ENCODE measurements at regions not wholly inside any gene's neighbourhood (a gene's known extent, or its start where the extent isn't known, plus 50 kb on each side); places are given as distances from the start of the nearest gene placed in this dataset.
"Not testable (repeated sequence)": the region's sequence is repeated elsewhere in the genome, so short reads cannot be mapped to it uniquely, and the experiment has no call there.

DNA sequence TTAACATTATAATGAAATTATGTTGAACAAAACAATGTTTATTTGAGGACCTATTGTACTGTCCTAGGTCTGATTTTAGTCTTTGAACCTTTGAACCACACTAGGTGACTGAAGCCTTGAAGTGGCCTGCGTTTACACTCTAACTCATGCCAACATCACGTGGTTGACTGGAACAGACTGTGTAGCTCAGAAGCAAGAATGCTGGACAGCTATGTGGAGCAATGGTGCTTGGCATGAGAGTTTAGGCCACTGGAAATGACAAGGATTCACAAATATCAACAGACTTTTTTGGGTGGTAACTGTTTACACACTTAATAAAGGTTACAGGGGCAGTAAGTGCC lies 391.5 kb downstream of the RAP2B start:
- no peak overlapping the region for H3K4me3 Mint-ChIP-seq
- no peaks in the 10 kb centered on the region for H3K27me3 Mint-ChIP-seq
- H4K20me1 ChIP-seq (ENCODE audit: control insufficient read depth, insufficient read depth, low read length, poor library complexity, severe bottlenecking), result no peaks in the 10 kb centered on the region
- POLR2A ChIA-PET, result no interaction called here
- no peaks in the 10 kb centered on the region for H3K4me1 ChIP-seq (ENCODE audit: control insufficient read depth in 2 of 2, insufficient read depth in 2 of 2, low read length in 2 of 2)
- no peak overlapping the region for H3K4me2 ChIP-seq (replicated peaks; ENCODE audit: low read depth, low read length, poor library complexity, severe bottlenecking)
- no peaks in the 10 kb centered on the region for H3K4me1 Mint-ChIP-seq
- no peak for TF ChIP-seq EZH2 (IDR thresholded peaks at IDR 0.05; ENCODE audit: borderline replicate concordance, insufficient read depth, low read depth, low read length, poor library complexity, severe bottlenecking)
- H3K9ac ChIP-seq (ENCODE audit: low read length), result no peak overlapping the region
- H3K36me3 ChIP-seq (replicated peaks in 1 of 2; ENCODE audit: control extremely low read depth in 1 of 2, control insufficient read depth in 1 of 2, extremely low read depth in 1 of 2, insufficient read depth in 2 of 2, low read length in 1 of 2), result no peaks in the 10 kb centered on the region
- no peaks in the 10 kb centered on the region for H3K27me3 ChIP-seq (replicated peaks in 1 of 4; ENCODE audit: control extremely low read depth in 1 of 4, control insufficient read depth in 3 of 4, insufficient read depth in 4 of 4, low read length in 3 of 4)
- intact Hi-C loops (cut with micrococcal nuclease), result no loop called here
- CTCF ChIA-PET, result no interaction called here
- H3K9me3 ChIP-seq (ENCODE audit: control extremely low read depth in 1 of 3, control insufficient read depth in 2 of 3, insufficient read depth in 1 of 3, low read length in 2 of 3), result peaks cover 0 to 4% (median 0%) of the 10 kb centered on the region in 3 donors
- peaks cover 6% of the 10 kb centered on the region for H3K9me3 Mint-ChIP-seq (ENCODE audit: insufficient read depth)
- ATAC-seq (ENCODE audit: low read depth) (no peak), DNase-seq (no peak)
- H3K4me3 ChIP-seq (ENCODE audit: control extremely low read depth in 1 of 5, extremely low read depth in 1 of 5, insufficient read depth in 1 of 5, low read depth in 2 of 5, low read length in 4 of 5), result no peak overlapping the region
- no peak overlapping the region for H2AFZ ChIP-seq (ENCODE audit: insufficient read depth, low read depth, low read length, poor library complexity, severe bottlenecking)
- no CpG with 5 or more reads among the region's 2 CpGs for WGBS (ENCODE audit: insufficient coverage)
- H3K79me2 ChIP-seq (ENCODE audit: control insufficient read depth, insufficient read depth, low read length), result no peaks in the 10 kb centered on the region
- H3K27ac Mint-ChIP-seq, result no peak overlapping the region
- no peak overlapping the region for H3K27ac ChIP-seq (ENCODE audit: low read length in 2 of 2)

DNA sequence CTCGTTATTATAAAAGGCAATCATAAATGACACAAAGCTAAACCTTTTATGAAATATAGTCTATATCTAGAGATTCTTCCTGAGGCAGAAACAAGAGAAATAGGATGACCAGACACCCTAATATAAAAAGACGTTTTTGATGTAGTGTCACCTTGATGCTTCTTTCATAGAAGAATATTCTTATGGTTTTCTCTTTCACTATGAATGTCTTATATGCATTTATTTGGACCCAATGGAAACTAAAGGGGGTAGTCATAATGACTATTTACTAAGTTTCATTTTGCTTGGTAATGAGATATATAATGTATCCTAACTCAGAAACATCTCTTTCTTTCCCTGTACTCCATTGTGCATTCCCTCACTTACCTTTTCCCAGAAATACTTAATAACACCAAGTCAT lies 393.9 kb downstream of the RAP2B start:
- no peak overlapping the region for H3K27ac Mint-ChIP-seq
- no peaks in the 10 kb centered on the region for H3K27me3 Mint-ChIP-seq
- no peaks in the 10 kb centered on the region for H3K4me1 Mint-ChIP-seq
- H3K9me3 ChIP-seq (ENCODE audit: control extremely low read depth in 1 of 3, control insufficient read depth in 2 of 3, insufficient read depth in 1 of 3, low read length in 2 of 3), result peaks cover 0 to 4% (median 0%) of the 10 kb centered on the region in 3 donors
- no peaks in the 10 kb centered on the region for H3K79me2 ChIP-seq (ENCODE audit: control insufficient read depth, insufficient read depth, low read length)
- H4K20me1 ChIP-seq (ENCODE audit: control insufficient read depth, insufficient read depth, low read length, poor library complexity, severe bottlenecking), result no peaks in the 10 kb centered on the region
- no peak overlapping the region for H3K4me2 ChIP-seq (replicated peaks; ENCODE audit: low read depth, low read length, poor library complexity, severe bottlenecking)
- H3K27me3 ChIP-seq (replicated peaks in 1 of 4; ENCODE audit: control extremely low read depth in 1 of 4, control insufficient read depth in 3 of 4, insufficient read depth in 4 of 4, low read length in 3 of 4), result no peaks in the 10 kb centered on the region
- peaks cover 10% of the 10 kb centered on the region for H3K9me3 Mint-ChIP-seq (ENCODE audit: insufficient read depth)
- POLR2A ChIA-PET, result no interaction called here
- no peak overlapping the region for H3K9ac ChIP-seq (ENCODE audit: low read length)
- CTCF ChIA-PET, result no interaction called here
- H3K4me1 ChIP-seq (ENCODE audit: control insufficient read depth in 2 of 2, insufficient read depth in 2 of 2, low read length in 2 of 2), result no peaks in the 10 kb centered on the region
- no CpG with 5 or more reads among the region's 2 CpGs for WGBS (ENCODE audit: insufficient coverage)
- no peak overlapping the region for H2AFZ ChIP-seq (ENCODE audit: insufficient read depth, low read depth, low read length, poor library complexity, severe bottlenecking)
- no peak overlapping the region for H3K4me3 Mint-ChIP-seq
- DNase-seq (no peak), ATAC-seq (ENCODE audit: low read depth) (no peak)
- TF ChIP-seq EZH2 (IDR thresholded peaks at IDR 0.05; ENCODE audit: borderline replicate concordance, insufficient read depth, low read depth, low read length, poor library complexity, severe bottlenecking), result no peak
- TF ChIP-seq, protein P1, sequence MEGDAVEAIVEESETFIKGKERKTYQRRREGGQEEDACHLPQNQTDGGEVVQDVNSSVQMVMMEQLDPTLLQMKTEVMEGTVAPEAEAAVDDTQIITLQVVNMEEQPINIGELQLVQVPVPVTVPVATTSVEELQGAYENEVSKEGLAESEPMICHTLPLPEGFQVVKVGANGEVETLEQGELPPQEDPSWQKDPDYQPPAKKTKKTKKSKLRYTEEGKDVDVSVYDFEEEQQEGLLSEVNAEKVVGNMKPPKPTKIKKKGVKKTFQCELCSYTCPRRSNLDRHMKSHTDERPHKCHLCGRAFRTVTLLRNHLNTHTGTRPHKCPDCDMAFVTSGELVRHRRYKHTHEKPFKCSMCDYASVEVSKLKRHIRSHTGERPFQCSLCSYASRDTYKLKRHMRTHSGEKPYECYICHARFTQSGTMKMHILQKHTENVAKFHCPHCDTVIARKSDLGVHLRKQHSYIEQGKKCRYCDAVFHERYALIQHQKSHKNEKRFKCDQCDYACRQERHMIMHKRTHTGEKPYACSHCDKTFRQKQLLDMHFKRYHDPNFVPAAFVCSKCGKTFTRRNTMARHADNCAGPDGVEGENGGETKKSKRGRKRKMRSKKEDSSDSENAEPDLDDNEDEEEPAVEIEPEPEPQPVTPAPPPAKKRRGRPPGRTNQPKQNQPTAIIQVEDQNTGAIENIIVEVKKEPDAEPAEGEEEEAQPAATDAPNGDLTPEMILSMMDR (IDR thresholded peaks at IDR 0.05), result no peak
- H3K4me3 ChIP-seq (ENCODE audit: control extremely low read depth in 1 of 5, extremely low read depth in 1 of 5, insufficient read depth in 1 of 5, low read depth in 2 of 5, low read length in 4 of 5), result no peak overlapping the region
- H3K36me3 ChIP-seq (replicated peaks in 1 of 2; ENCODE audit: control extremely low read depth in 1 of 2, control insufficient read depth in 1 of 2, extremely low read depth in 1 of 2, insufficient read depth in 2 of 2, low read length in 1 of 2), result no peaks in the 10 kb centered on the region
- intact Hi-C loops (cut with micrococcal nuclease), result no loop called here
- no peak overlapping the region for H3K27ac ChIP-seq (ENCODE audit: low read length in 2 of 2)

DNA sequence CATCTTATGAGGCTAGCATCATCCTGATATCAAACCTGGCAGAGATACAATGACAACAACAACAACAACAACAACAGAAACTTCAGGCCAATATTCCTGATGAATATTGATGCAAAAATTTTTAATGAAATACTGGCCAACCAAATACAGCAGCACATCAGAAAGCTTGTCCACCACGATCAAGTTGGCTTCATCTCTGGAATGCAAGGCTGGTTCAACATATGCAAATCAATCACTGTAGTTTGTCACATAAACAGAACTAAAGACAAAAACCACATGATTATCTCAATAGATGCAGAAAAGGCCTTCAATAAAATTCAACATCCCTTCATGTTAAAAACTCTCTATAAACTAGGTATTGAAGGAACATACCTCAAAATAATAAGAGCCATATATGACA lies 397.3 kb downstream of the RAP2B start:
- H3K4me1 Mint-ChIP-seq; intact Hi-C loops (cut with micrococcal nuclease); H3K4me2 ChIP-seq (replicated peaks; ENCODE audit: low read depth, low read length, poor library complexity, severe bottlenecking); H3K4me3 ChIP-seq (ENCODE audit: control extremely low read depth in 1 of 5, extremely low read depth in 1 of 5, insufficient read depth in 1 of 5, low read depth in 2 of 5, low read length in 4 of 5); H3K4me3 Mint-ChIP-seq; POLR2A ChIA-PET; H3K27ac ChIP-seq (ENCODE audit: low read length in 2 of 2); H3K27ac Mint-ChIP-seq; H3K79me2 ChIP-seq (ENCODE audit: control insufficient read depth, insufficient read depth, low read length); H4K20me1 ChIP-seq (ENCODE audit: control insufficient read depth, insufficient read depth, low read length, poor library complexity, severe bottlenecking); CTCF ChIA-PET; H2AFZ ChIP-seq (ENCODE audit: insufficient read depth, low read depth, low read length, poor library complexity, severe bottlenecking); ATAC-seq (ENCODE audit: low read depth); H3K9ac ChIP-seq (ENCODE audit: low read length); H3K27me3 ChIP-seq (replicated peaks in 1 of 4; ENCODE audit: control extremely low read depth in 1 of 4, control insufficient read depth in 3 of 4, insufficient read depth in 4 of 4, low read length in 3 of 4); H3K36me3 ChIP-seq (replicated peaks in 1 of 2; ENCODE audit: control extremely low read depth in 1 of 2, control insufficient read depth in 1 of 2, extremely low read depth in 1 of 2, insufficient read depth in 2 of 2, low read length in 1 of 2); DNase-seq; H3K4me1 ChIP-seq (ENCODE audit: control insufficient read depth in 2 of 2, insufficient read depth in 2 of 2, low read length in 2 of 2); H3K27me3 Mint-ChIP-seq: not testable (repeated sequence)
- peaks cover 16% of the 10 kb centered on the region for H3K9me3 Mint-ChIP-seq (ENCODE audit: insufficient read depth)
- WGBS (ENCODE audit: insufficient coverage), result 60% methylated on average over 1 of the region's 1 CpG
- H3K9me3 ChIP-seq (ENCODE audit: control extremely low read depth in 1 of 3, control insufficient read depth in 2 of 3, insufficient read depth in 1 of 3, low read length in 2 of 3), result peaks cover 3 to 10% (median 10%) of the 10 kb centered on the region in 3 donors
